ENCODE measurements at regions not wholly inside any gene's neighbourhood (a gene's known extent, or its start where the extent isn't known, plus 50 kb on each side); places are given as distances from the start of the nearest gene placed in this dataset.
A peak's percentile ranks its signal among the peaks of the same experiment; 100 is the strongest.

GRCh38 chr12:98344046-98344930 lies 171.1 kb upstream of the TMPO start:
- no peaks in the 10 kb centered on the region for H3K36me3 ChIP-seq (replicated peaks in 1 of 2; ENCODE audit: control insufficient read depth in 1 of 2, insufficient read depth in 2 of 2, low read length in 1 of 2)
- DNase-seq, result peak; percentile 13
- ChIA-PET POLR2A (no interaction called here), CTCF (no interaction called here)
- no peaks in the 10 kb centered on the region for H3K27me3 ChIP-seq (ENCODE audit: insufficient read depth)
- H3K9ac ChIP-seq, result no peak overlapping the region
- WGBS (ENCODE audit: low lambda C conversion rate), result 40% methylated on average over 8 of the region's 8 CpGs
- H3K9me3 ChIP-seq, result no peaks in the 10 kb centered on the region
- no peak overlapping the region for H3K4me3 ChIP-seq (ENCODE audit: low read depth in 2 of 2, low read length in 1 of 2)
- H3K4me1 ChIP-seq (ENCODE audit: control insufficient read depth in 1 of 2, insufficient read depth in 2 of 2, low read depth in 1 of 2, low read length in 1 of 2), result no peaks in the 10 kb centered on the region; a peak in 2 of 4 replicates
- no peaks in the 10 kb centered on the region for H3F3A ChIP-seq (replicated peaks; ENCODE audit: insufficient read depth)
- no peak for TF ChIP-seq FOXJ3 (CRISPR knock-in tag; IDR thresholded peaks at IDR 0.05)
- no peak for TF ChIP-seq CTCF (IDR thresholded peaks at IDR 0.05)
- TF ChIP-seq TEAD4 (IDR thresholded peaks at IDR 0.05; ENCODE audit: borderline replicate concordance, insufficient read depth), result no peak
- no peak for TF ChIP-seq RAD21 (IDR thresholded peaks at IDR 0.05; ENCODE audit: low read length)
- TF ChIP-seq GATA2 (CRISPR knock-in tag; IDR thresholded peaks at IDR 0.05), result peak; percentile 25; the same call in 1 of the 2 replicates
- TF ChIP-seq YY1 (IDR thresholded peaks at IDR 0.05; ENCODE audit: low read depth), result no peak
- TF ChIP-seq MXI1 (IDR thresholded peaks at IDR 0.05; ENCODE audit: low read depth, low read length), result no peak
- TF ChIP-seq GABPA (IDR thresholded peaks at IDR 0.05; ENCODE audit: low read depth), result no peak
- no peak overlapping the region for H2AFZ ChIP-seq (ENCODE audit: low read depth)
- H3K9me2 ChIP-seq, result no peaks in the 10 kb centered on the region
- no peaks in the 10 kb centered on the region for H4K20me1 ChIP-seq (ENCODE audit: insufficient read depth)
- no peaks in the 10 kb centered on the region for H3K79me2 ChIP-seq (ENCODE audit: insufficient read depth)
- no peak overlapping the region; a peak in 1 of 4 replicates for H3K27ac ChIP-seq (ENCODE audit: low read depth in 2 of 2, low read length in 1 of 2)
- H3K4me2 ChIP-seq, result no peak overlapping the region

GRCh38 chr12:98345308-98345876 lies 170.0 kb upstream of the TMPO start:
- 85% methylated on average over 6 of the region's 6 CpGs for WGBS (ENCODE audit: low lambda C conversion rate)
- no peak overlapping the region for H3K9ac ChIP-seq
- no peaks in the 10 kb centered on the region for H3K79me2 ChIP-seq (ENCODE audit: insufficient read depth)
- no peak for DNase-seq
- no peaks in the 10 kb centered on the region for H3K36me3 ChIP-seq (replicated peaks in 1 of 2; ENCODE audit: control insufficient read depth in 1 of 2, insufficient read depth in 2 of 2, low read length in 1 of 2)
- no peaks in the 10 kb centered on the region for H4K20me1 ChIP-seq (ENCODE audit: insufficient read depth)
- no peak overlapping the region for H3K4me2 ChIP-seq
- H2AFZ ChIP-seq (ENCODE audit: low read depth), result no peak overlapping the region
- H3K4me3 ChIP-seq (ENCODE audit: low read depth in 2 of 2, low read length in 1 of 2), result no peak overlapping the region
- H3K9me3 ChIP-seq, result no peaks in the 10 kb centered on the region
- no peaks in the 10 kb centered on the region for H3F3A ChIP-seq (replicated peaks; ENCODE audit: insufficient read depth)
- no peaks in the 10 kb centered on the region for H3K9me2 ChIP-seq
- H3K4me1 ChIP-seq (ENCODE audit: control insufficient read depth in 1 of 2, insufficient read depth in 2 of 2, low read depth in 1 of 2, low read length in 1 of 2), result no peaks in the 10 kb centered on the region; a peak in 2 of 4 replicates
- no peak overlapping the region for H3K27ac ChIP-seq (ENCODE audit: low read depth in 2 of 2, low read length in 1 of 2)
- ChIA-PET CTCF (no interaction called here), POLR2A (no interaction called here)
- H3K27me3 ChIP-seq (ENCODE audit: insufficient read depth), result no peaks in the 10 kb centered on the region
- TF ChIP-seq GATA2 (CRISPR knock-in tag; IDR thresholded peaks at IDR 0.05) (no peak), YY1 (IDR thresholded peaks at IDR 0.05; ENCODE audit: low read depth) (no peak), EP300 (IDR thresholded peaks at IDR 0.05; ENCODE audit: borderline replicate concordance in 1 of 2, low read depth in 1 of 2, low read length in 1 of 2) (no peak), CTCF (IDR thresholded peaks at IDR 0.05) (no peak), SIN3A (IDR thresholded peaks at IDR 0.05; ENCODE audit: borderline replicate concordance, low read depth, low read length) (no peak), RFX5 (IDR thresholded peaks at IDR 0.05; ENCODE audit: low read length) (no peak), EZH2phosphoT487 (IDR thresholded peaks at IDR 0.05; ENCODE audit: borderline replicate concordance, low read depth) (no peak), TAF1 (IDR thresholded peaks at IDR 0.05; ENCODE audit: borderline replicate concordance, low read depth, low read length) (no peak), RXRA (IDR thresholded peaks at IDR 0.05; ENCODE audit: borderline replicate concordance, low read depth) (no peak), FOSL2 (IDR thresholded peaks at IDR 0.05; ENCODE audit: borderline replicate concordance, low read depth) (no peak), FOXM1 (IDR thresholded peaks at IDR 0.05; ENCODE audit: low read depth) (no peak), CHD2 (IDR thresholded peaks at IDR 0.05; ENCODE audit: low read length, partially characterized antibody) (no peak), IRF3 (IDR thresholded peaks at IDR 0.05; ENCODE audit: low read depth, low read length) (no peak)
- TF ChIP-seq, protein P1, sequence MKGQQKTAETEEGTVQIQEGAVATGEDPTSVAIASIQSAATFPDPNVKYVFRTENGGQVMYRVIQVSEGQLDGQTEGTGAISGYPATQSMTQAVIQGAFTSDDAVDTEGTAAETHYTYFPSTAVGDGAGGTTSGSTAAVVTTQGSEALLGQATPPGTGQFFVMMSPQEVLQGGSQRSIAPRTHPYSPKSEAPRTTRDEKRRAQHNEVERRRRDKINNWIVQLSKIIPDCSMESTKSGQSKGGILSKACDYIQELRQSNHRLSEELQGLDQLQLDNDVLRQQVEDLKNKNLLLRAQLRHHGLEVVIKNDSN (IDR thresholded peaks at IDR 0.05; ENCODE audit: borderline replicate concordance, low read depth), result no peak
- TF ChIP-seq, protein P2, sequence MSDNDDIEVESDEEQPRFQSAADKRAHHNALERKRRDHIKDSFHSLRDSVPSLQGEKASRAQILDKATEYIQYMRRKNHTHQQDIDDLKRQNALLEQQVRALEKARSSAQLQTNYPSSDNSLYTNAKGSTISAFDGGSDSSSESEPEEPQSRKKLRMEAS (IDR thresholded peaks at IDR 0.05; ENCODE audit: low read depth), result no peak

Measured in SK-N-SH (cell line).